ENCODE measurements at regions not wholly inside any gene's neighbourhood (a gene's known extent, or its start where the extent isn't known, plus 50 kb on each side); places are given as distances from the start of the nearest gene placed in this dataset.

- H3K27ac ChIP-seq (ENCODE audit: low read depth in 1 of 2, low read length in 2 of 2): no peak overlapping the region
- intact Hi-C loops (cut with DNase I): no loop called here
- no peaks in the 10 kb centered on the region for H3K27me3 ChIP-seq (ENCODE audit: control insufficient read depth in 1 of 2, insufficient read depth in 2 of 2, low read length in 1 of 2)
- WGBS, 2 donors: 51% methylated on average over 4 of the region's 4 CpGs
- DNase-seq (no peak), ATAC-seq (ENCODE audit: low FRiP score) (no peak)
- H3K9me3 ChIP-seq (ENCODE audit: control insufficient read depth, low read length): no peaks in the 10 kb centered on the region
- no peaks in the 10 kb centered on the region for H3K36me3 ChIP-seq (ENCODE audit: control insufficient read depth in 1 of 2, insufficient read depth in 2 of 2, low read length in 1 of 2)
- H3K4me1 ChIP-seq (ENCODE audit: control insufficient read depth in 1 of 2, insufficient read depth in 2 of 2, low read length in 2 of 2): peaks cover 0 to under 1% of the 10 kb centered on the region in 2 donors
- H3K4me3 ChIP-seq (ENCODE audit: low read length in 2 of 2): no peak overlapping the region
Observed at GRCh38 chr5:111953351-111954127, 196.5 kb upstream of the NREP start.

DNA sequence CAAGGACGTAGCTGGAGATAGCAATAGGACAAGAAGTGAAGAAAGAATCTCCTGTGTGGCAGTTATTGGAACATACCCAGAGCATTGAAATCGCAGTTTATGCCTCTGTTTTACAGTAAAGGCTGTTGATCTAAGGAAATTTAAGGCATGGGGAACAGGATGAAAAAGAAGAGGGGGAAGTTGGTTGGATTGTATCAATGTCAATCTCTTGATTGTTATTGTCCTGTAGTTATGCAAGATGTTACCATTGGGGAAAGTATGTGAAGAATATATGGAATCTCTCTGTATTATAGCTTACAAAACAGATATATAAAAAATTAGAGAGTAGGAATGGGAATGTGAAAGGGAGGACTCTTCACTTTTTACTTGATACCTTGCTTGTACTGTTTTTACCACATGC lies 195.6 kb upstream of the NREP start:
- intact Hi-C loops (cut with DNase I): no loop called here
- Histone ChIP-seq H3K4me1 (ENCODE audit: control insufficient read depth in 1 of 2, insufficient read depth in 2 of 2, low read length in 2 of 2) (peaks cover 0 to 6% of the 10 kb centered on the region in 2 donors), H3K4me3 (ENCODE audit: low read length in 2 of 2) (no peak overlapping the region), H3K36me3 (ENCODE audit: control insufficient read depth in 1 of 2, insufficient read depth in 2 of 2, low read length in 1 of 2) (no peaks in the 10 kb centered on the region), H3K9me3 (ENCODE audit: control insufficient read depth, low read length) (no peaks in the 10 kb centered on the region), H3K27ac (ENCODE audit: low read depth in 1 of 2, low read length in 2 of 2) (no peak overlapping the region), H3K27me3 (ENCODE audit: control insufficient read depth in 1 of 2, insufficient read depth in 2 of 2, low read length in 1 of 2) (no peaks in the 10 kb centered on the region)
- 93 to 95% methylated on average over 2 of the region's 2 CpGs for WGBS, 2 donors
- DNase-seq (no peak), ATAC-seq (ENCODE audit: low FRiP score) (no peak)

DNA sequence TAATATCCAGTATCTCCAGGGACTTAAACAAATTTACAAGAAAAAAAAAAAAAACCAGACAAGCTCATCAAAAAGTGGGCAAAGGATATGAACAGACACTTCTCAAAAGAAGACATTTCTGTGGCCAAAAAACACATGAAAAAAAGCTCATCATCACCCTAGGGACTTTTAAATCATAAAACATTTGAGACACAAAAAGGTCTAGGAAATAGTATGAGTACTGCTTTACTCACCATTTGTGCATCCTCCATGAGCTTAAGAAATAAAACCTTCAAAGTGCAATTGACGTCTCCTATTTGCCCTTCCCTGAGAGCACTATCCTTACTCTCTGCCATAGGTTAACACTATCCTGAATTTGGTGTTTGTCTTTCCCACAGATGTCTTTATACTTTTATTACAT lies 193.7 kb upstream of the NREP start:
- Histone ChIP-seq H3K27me3 (ENCODE audit: control insufficient read depth in 1 of 2, insufficient read depth in 2 of 2, low read length in 1 of 2) (no peaks in the 10 kb centered on the region), H3K4me1 (ENCODE audit: control insufficient read depth in 1 of 2, insufficient read depth in 2 of 2, low read length in 2 of 2) (peaks cover 0 to 6% of the 10 kb centered on the region in 2 donors), H3K27ac (ENCODE audit: low read depth in 1 of 2, low read length in 2 of 2) (no peak overlapping the region), H3K4me3 (ENCODE audit: low read length in 2 of 2) (no peak overlapping the region), H3K36me3 (ENCODE audit: control insufficient read depth in 1 of 2, insufficient read depth in 2 of 2, low read length in 1 of 2) (no peaks in the 10 kb centered on the region), H3K9me3 (ENCODE audit: control insufficient read depth, low read length) (no peaks in the 10 kb centered on the region)
- whole genome bisulfite sequencing, 2 donors: 88 to 96% methylated on average over 1 of the region's 1 CpG
- intact Hi-C loops (cut with DNase I): no loop called here
- no peak for DNase-seq
- ATAC-seq (ENCODE audit: low FRiP score): no peak

DNA sequence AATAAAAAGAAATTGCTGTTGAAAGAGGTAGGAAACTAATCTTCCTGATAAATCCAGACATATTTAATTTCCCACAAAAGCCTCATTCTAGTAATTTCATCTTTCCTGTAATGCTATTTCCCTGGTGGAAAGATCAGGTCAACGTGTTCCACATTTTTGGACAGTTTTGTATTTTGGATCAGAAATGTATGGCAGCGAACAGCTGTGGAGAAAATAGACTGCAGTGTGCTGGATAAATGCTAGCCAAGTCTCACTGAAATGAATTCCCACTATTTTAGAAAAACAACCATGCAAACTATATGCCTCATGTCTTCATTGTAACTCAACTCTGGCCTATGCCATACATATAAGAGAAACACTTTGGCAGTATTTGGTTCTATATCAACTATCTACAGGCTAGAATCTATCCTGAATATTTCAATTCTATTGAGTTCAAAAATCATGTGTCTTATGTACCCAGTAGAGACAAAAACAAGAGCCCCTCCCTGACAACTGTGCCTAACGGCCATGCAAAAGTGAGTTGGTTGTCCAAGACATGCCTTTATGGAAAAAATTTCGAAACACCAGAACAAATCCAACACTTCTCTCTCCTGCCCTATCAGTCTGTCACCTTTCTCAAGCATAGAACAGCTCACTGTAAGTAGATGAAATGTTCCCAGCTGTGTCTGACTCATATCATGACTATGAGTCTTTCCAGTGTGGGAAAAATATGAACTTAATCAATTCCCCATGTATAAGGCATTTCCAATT lies 191.3 kb upstream of the NREP start:
- no peaks in the 10 kb centered on the region for H3K27me3 ChIP-seq (ENCODE audit: control insufficient read depth in 1 of 2, insufficient read depth in 2 of 2, low read length in 1 of 2)
- 8 to 13% methylated on average over 4 of the region's 4 CpGs for WGBS, 2 donors
- peaks cover 0 to 6% of the 10 kb centered on the region in 2 donors for H3K4me1 ChIP-seq (ENCODE audit: control insufficient read depth in 1 of 2, insufficient read depth in 2 of 2, low read length in 2 of 2)
- H3K4me3 ChIP-seq (ENCODE audit: low read length in 2 of 2): no peak overlapping the region
- DNase-seq (no peak), ATAC-seq (ENCODE audit: low FRiP score) (peak; percentile 73)
- no peak overlapping the region for H3K27ac ChIP-seq (ENCODE audit: low read depth in 1 of 2, low read length in 2 of 2)
- intact Hi-C loops (cut with DNase I): no loop called here
- H3K9me3 ChIP-seq (ENCODE audit: control insufficient read depth, low read length): no peaks in the 10 kb centered on the region
- no peaks in the 10 kb centered on the region for H3K36me3 ChIP-seq (ENCODE audit: control insufficient read depth in 1 of 2, insufficient read depth in 2 of 2, low read length in 1 of 2)

DNA sequence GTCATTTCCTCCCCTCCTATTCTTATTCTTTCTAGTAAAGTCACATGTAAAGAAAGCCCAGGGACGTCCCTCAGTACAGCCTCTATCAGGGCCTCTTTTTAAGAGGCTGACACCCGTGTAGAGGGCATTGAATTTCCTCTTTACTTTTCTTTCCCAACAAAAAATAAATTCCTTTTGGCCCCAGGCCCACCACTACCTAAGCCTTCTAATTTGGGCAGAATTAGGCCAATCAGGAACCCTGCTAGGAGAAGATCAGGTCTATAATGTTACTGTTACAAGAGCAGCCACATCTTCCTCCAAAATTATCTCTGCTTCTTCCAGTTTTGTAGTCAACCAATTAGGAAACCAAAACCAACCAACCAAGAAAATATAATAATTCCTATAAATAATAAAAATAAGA lies 189.6 kb upstream of the NREP start:
- H3K4me3 ChIP-seq (ENCODE audit: low read length in 2 of 2): no peak overlapping the region
- ATAC-seq (ENCODE audit: low FRiP score) (no peak), DNase-seq (no peak)
- no peak overlapping the region for H3K27ac ChIP-seq (ENCODE audit: low read depth in 1 of 2, low read length in 2 of 2)
- WGBS, 2 donors: 58 to 66% methylated on average over 2 of the region's 2 CpGs
- no peaks in the 10 kb centered on the region for H3K9me3 ChIP-seq (ENCODE audit: control insufficient read depth, low read length)
- no peaks in the 10 kb centered on the region for H3K36me3 ChIP-seq (ENCODE audit: control insufficient read depth in 1 of 2, insufficient read depth in 2 of 2, low read length in 1 of 2)
- intact Hi-C loops (cut with DNase I): no loop called here
- H3K27me3 ChIP-seq (ENCODE audit: control insufficient read depth in 1 of 2, insufficient read depth in 2 of 2, low read length in 1 of 2): no peaks in the 10 kb centered on the region
- peaks cover 0 to 6% of the 10 kb centered on the region in 2 donors for H3K4me1 ChIP-seq (ENCODE audit: control insufficient read depth in 1 of 2, insufficient read depth in 2 of 2, low read length in 2 of 2)

DNA sequence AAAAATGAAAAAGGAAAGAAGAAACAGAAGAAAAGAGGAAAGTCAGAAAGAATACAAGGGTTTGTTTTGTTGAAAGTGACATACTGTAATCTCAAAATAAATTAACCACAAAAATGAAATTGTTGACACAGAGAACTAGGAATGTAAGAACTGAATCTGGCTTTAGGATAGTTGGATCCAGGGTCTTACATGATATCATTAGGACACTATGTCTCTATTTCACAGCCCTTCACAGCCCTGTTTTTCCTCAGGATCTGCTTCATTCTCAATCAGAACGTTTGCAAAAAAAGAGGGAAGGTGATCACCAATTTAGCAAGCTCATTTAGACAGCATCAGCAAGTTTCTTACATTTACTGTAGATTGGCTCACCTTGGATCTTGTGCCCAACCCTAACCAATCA lies 188.5 kb upstream of the NREP start:
- H3K9me3 ChIP-seq (ENCODE audit: control insufficient read depth, low read length): no peaks in the 10 kb centered on the region
- DNase-seq: no peak
- 35 to 53% methylated on average over 1 of the region's 1 CpG for WGBS, 2 donors
- peaks cover 0 to 6% of the 10 kb centered on the region in 2 donors for H3K4me1 ChIP-seq (ENCODE audit: control insufficient read depth in 1 of 2, insufficient read depth in 2 of 2, low read length in 2 of 2)
- no peaks in the 10 kb centered on the region for H3K36me3 ChIP-seq (ENCODE audit: control insufficient read depth in 1 of 2, insufficient read depth in 2 of 2, low read length in 1 of 2)
- H3K27me3 ChIP-seq (ENCODE audit: control insufficient read depth in 1 of 2, insufficient read depth in 2 of 2, low read length in 1 of 2): no peaks in the 10 kb centered on the region
- ATAC-seq (ENCODE audit: low FRiP score): no peak
- H3K4me3 ChIP-seq (ENCODE audit: low read length in 2 of 2): no peak overlapping the region
- H3K27ac ChIP-seq (ENCODE audit: low read depth in 1 of 2, low read length in 2 of 2): no peak overlapping the region
- intact Hi-C loops (cut with DNase I): no loop called here

- ATAC-seq (ENCODE audit: low FRiP score): no peak
- Histone ChIP-seq H3K27me3 (ENCODE audit: control insufficient read depth in 1 of 2, insufficient read depth in 2 of 2, low read length in 1 of 2) (no peaks in the 10 kb centered on the region), H3K4me1 (ENCODE audit: control insufficient read depth in 1 of 2, insufficient read depth in 2 of 2, low read length in 2 of 2) (no peaks in the 10 kb centered on the region), H3K4me3 (ENCODE audit: low read length in 2 of 2) (no peak overlapping the region), H3K27ac (ENCODE audit: low read depth in 1 of 2, low read length in 2 of 2) (no peak overlapping the region), H3K9me3 (ENCODE audit: control insufficient read depth, low read length) (no peaks in the 10 kb centered on the region), H3K36me3 (ENCODE audit: control insufficient read depth in 1 of 2, insufficient read depth in 2 of 2, low read length in 1 of 2) (no peaks in the 10 kb centered on the region)
- intact Hi-C loops (cut with DNase I): no loop called here
- 92 to 99% methylated on average over 1 of the region's 1 CpG for WGBS, 2 donors
- DNase-seq: no peak
Observed at GRCh38 chr5:111942661-111943401, 185.8 kb upstream of the NREP start.

DNA sequence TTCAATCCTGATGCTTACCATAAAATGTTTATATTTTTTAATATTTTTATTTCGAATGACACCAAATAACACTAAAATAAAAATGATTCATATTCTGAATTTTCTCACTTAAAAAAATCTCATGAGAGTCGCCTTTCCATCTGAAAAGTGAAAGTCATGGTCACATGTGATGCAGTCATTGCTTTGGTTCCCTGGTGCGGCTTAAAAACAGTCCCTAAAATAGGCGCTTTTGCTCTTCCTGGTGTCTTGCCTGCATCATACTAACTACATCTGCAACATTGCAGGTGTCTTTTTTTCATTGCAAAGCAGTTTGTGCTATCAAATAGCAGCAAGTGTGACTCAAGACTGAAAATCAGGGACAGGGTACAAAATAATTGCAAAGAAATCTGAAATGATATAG lies 185.2 kb upstream of the NREP start:
- intact Hi-C loops (cut with DNase I): no loop called here
- Histone ChIP-seq H3K36me3 (ENCODE audit: control insufficient read depth in 1 of 2, insufficient read depth in 2 of 2, low read length in 1 of 2) (no peaks in the 10 kb centered on the region), H3K4me3 (ENCODE audit: low read length in 2 of 2) (no peak overlapping the region), H3K4me1 (ENCODE audit: control insufficient read depth in 1 of 2, insufficient read depth in 2 of 2, low read length in 2 of 2) (no peaks in the 10 kb centered on the region), H3K27ac (ENCODE audit: low read depth in 1 of 2, low read length in 2 of 2) (no peak overlapping the region), H3K9me3 (ENCODE audit: control insufficient read depth, low read length) (no peaks in the 10 kb centered on the region), H3K27me3 (ENCODE audit: control insufficient read depth in 1 of 2, insufficient read depth in 2 of 2, low read length in 1 of 2) (no peaks in the 10 kb centered on the region)
- no peak for ATAC-seq (ENCODE audit: low FRiP score)
- DNase-seq: no peak
- WGBS, 2 donors: 95 to 96% methylated on average over 4 of the region's 4 CpGs
